Stimulated activated CD4-positive, alpha-beta T cell treated with anti-CD3 and anti-CD28 coated beads, Interleukin-12 subunit alpha, Interleukin-12 subunit beta, amount 100 ng/mL, for 4 hours (primary cell): ENCODE measurements at regions not wholly inside any gene's neighbourhood (a gene's known extent, or its start where the extent isn't known, plus 50 kb on each side); places are given as distances from the start of the nearest gene placed in this dataset.
"Not testable (repeated sequence)": the region's sequence is repeated elsewhere in the genome, so short reads cannot be mapped to it uniquely, and the experiment has no call there.

Experiments
- DNase-seq: peaks from one replicate; pipeline ENCODE4 v3.0.0-alpha.2; 2020

- no peak for DNase-seq
Observed at GRCh38 chr6:141561154-141561553, 571.6 kb upstream of the GJE1 start.

GRCh38 chr6:141552463-141552862 is 580.3 kb upstream of the GJE1 start:
- DNase-seq: no peak

DNA sequence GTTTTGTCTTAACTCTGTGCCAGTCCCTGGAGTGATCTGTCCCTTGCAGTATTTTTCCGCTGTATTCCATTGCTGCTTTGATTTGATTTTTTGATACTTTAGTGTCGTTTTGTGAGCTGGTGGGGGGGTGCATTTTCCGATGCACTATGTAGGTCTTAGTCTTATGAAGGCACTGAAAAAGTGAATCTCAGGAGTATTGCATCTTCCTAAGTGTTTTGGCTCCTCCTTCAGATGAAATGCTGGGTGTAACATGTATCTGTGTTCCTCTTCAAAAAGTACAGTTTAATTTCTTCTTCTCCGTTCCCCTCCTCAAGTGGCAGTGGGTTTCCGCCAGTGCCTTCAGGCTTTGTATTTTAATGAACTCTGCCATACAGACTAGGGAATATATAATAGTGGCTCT is 580.7 kb upstream of the GJE1 start:
- no peak for DNase-seq

DNA sequence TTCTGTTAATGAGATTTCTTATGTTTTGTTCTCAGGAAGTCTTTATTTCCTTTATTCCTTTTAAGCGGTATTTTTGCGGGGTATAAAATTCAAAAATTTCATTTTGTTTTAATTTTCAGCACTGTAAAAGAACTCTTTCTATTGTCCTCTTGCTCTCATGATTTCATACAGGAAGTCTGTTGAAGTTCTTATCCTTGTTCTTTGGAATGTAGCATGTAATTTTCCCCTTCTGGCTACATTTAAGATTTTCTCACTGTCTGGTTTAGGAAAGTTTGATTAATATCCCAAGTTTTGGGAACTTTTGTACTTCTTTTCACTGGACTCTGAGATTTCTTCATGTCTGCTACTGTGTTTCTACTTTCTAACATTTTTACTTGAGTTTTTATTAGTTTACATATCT is 581.4 kb upstream of the GJE1 start:
- DNase-seq: no peak

DNA sequence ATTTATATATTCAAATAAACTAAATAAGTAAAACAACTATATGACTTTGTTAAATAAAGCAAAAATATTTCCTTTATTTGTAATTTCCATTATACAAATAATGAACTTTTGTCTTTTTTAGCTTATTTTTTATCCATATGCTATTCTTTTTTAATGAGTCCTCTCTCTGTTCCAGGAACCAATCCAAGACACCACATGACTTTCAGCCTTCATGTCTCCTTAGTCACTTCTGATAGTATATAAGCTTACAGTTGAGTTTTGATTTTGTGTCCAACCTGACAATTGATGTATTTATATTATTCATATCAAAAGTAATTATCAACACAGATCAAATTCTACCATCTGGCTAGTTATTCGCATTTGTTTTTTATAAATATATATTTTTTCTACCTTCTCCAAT is 582.3 kb upstream of the GJE1 start:
- DNase-seq: no peak

DNA sequence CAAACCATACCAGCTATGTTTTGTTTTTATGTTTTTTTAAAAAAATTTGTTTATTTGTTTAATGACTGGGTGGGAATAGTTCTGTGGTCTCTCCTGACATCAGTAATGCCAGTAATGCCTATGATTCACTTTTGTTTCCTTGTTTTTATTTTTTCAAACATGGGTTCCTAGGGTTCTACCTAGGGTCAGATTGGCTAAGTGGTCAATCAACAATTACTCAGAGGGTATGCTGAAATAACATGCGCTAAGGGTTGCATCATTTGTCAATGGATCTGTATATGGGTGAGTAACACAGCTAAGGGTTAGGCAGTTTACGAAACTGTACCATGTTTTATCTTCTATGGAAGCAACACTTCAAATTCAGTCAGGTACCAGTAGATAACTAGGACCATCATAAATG is 583.8 kb upstream of the GJE1 start:
- DNase-seq: no peak

DNA sequence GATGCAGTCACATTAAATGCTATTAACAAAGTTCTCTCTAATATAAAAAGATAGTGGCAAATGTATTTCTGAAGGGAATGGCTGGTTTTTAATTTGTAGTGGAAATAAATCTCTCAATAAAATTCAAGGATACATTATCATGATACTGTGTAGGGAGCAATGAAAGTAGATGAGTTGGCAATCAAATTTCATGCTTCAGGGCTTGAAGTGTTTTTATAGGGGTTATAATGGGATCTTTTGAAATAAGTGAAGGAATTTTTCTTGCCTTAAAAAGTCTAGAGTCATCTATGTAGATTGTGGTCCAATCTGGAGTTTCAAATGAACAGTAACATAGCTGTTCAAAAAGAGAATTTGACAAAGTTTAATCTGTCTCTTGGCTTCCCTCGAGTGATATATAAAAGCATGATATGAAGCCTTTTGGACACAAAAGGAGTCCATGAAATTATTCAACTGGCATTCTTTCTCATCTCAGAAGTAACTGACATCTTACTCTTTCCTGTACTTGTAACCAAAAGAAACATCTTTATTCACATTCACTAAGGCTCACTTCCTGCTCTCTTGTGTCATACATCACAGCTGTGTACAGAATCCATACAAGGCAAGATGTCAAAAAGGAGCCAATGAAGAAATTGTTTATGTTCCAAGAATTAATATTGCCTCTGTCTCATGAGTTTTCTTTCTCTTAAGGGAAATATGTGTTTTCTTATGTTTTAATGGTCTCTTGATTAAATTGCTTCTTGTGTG is 591.0 kb upstream of the GJE1 start:
- no peak for DNase-seq

DNA sequence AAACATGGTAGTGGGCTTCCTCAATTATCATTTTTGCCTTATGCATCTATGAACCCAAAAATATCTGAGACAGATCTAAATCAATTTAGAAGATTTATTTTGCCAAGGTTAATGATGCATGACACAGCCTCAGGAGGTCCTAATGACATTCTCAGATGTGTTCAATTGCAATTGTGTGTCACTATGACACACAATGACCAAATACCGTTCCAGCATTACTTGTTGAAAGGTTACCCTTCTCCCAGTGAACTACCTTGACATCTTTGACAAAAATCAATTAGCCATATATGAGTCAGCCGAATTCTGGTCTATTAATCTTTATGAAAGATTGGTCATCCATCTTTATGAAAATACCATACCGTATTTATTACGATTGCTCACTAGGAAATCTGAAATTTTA is 592.5 kb upstream of the GJE1 start:
- no peak for DNase-seq

- DNase-seq: no peak
Observed at GRCh38 chr6:141539617-141540016, 593.1 kb upstream of the GJE1 start.

- no peak for DNase-seq
Observed at GRCh38 chr6:141532211-141532610, 600.5 kb upstream of the GJE1 start.

DNA sequence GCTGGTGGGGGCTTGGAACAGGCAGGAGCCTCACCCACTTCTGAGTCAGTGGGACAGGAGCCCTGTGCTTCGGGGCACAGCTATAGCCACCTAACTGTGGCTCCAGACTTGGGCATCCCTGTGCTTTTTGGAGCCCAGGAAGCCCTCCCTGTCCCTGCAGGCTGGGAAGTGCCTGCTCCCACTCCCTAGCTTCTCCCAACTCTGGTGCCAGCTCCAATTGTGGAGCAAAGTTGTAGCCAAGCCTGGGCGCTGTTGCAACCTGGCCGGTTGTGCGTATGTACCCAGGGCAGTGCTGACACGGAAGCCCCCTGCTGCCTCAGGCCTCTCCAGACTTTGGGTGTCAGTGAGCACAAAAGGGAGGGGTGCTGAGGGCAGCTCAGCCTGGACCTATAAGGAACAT is 601.7 kb upstream of the GJE1 start:
- no peak for DNase-seq

- DNase-seq: no peak
Observed at GRCh38 chr6:141528596-141528995, 604.1 kb upstream of the GJE1 start.

DNA sequence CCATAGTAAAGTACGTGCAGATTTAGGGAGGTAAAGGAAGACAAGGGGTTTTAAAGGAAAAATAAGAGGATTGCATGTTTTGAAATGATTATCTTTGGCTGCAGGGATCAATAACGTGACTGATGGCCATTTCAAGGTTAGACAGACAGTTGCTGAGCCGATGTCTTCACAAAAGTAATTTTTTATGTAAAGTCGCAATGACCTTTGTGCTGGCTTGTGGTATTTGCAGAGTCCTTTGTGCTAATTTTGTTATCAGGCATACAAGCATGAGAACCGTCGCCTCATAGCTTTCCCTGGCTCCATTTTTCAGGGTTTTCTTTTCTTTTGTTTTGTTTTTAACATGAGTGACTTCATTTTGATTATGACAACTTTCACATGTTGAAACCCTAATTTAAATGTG is 605.7 kb upstream of the GJE1 start:
- no peak for DNase-seq

DNA sequence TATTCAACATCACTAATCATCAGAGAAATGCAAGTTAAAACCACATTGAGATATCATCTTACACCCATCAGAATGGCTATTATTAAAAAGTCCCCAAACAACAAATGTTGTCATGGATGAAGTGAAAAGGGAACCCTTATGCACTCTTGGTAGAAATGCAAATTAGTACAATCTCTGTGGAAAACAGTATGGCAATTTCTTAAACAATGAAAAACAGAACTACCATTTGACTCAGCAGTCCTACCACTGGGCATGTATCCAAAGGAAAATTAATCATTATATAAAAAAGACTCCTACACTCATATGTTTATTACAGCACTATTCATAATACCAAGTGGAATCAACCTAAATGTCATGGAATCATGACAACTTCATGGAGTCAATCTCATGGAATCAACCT is 611.3 kb upstream of the GJE1 start:
- DNase-seq: no peak

DNA sequence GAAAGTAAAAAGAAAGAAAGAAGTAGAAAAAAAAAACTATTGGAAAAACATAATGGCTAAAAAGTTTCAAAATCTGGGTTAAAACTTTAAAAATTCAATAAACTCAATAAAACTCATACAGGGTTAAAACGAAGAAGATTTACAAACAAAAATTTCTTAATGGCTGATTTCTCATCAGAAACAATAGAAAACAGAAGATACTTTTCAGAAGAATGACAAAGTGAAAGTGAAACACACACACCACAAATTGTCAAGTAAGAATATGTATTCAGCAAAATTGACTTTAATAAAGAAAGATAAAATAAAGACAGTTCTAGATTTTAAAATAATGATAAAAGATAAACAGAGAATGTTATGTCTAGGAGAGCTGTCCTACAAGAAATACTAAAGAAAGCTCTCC is 618.9 kb upstream of the GJE1 start:
- no peak for DNase-seq

- no peak for DNase-seq
Observed at GRCh38 chr6:141510803-141511202, 621.9 kb upstream of the GJE1 start.

DNA sequence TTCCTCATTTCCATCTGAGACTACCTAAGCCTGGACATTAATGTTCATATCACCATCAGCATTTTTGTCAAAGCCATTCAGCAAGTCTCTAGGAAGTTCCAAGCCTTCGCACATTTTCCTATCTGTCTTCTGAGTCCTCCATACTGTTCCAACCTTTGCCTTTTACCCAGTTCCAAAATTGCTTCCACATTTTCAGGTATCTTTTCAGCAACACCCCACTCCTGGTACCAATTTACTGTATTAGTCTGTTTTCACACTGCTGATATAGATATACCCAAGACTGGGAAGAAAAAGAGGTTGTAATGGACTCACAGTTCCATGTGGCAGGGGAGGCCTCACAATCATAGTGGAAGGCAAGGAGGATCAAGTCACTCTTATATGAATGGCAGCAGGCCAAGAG is 626.7 kb upstream of the GJE1 start:
- DNase-seq: not testable (repeated sequence)

DNA sequence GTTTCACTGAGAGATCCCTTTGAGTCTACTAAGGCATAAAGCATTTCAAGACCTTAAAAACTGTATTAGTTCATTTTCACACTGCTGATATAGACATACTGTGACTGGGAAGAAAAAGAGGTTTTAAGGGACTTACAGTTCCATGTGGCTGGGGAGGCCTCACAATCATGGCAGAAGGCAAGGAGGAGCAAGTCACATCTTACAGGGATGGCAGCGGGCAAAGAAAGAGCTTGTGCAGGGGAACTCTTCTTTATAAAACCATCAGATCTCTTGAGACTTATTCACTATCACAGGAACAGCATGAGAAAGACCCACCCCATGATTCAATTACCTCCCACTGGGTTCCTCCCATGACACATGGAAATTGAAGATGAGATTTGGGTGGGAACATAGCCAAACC is 628.4 kb upstream of the GJE1 start:
- not testable (repeated sequence) for DNase-seq

- DNase-seq: no peak
Observed at GRCh38 chr6:141501616-141502015, 631.1 kb upstream of the GJE1 start.

DNA sequence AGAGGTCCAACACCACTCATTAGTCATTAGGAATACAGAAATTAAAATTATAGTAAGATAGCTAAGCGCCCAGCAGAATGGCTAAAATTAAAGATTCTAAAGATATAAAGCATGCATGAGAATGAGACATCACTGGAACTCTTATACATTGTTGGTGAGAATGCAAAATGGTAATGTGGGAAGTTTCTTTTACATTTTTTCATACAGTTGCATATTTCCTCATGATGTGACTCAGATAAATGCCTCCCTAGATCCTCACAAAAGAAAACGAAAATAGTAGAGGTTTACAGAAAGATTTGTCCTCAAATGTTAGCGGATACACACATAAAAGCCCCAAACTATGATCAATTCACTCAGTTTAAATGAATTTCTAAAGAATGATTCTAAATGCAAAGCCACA is 633.7 kb upstream of the GJE1 start:
- no peak for DNase-seq

- DNase-seq: no peak
Observed at GRCh38 chr6:141492521-141493284, 640.0 kb upstream of the GJE1 start.

DNA sequence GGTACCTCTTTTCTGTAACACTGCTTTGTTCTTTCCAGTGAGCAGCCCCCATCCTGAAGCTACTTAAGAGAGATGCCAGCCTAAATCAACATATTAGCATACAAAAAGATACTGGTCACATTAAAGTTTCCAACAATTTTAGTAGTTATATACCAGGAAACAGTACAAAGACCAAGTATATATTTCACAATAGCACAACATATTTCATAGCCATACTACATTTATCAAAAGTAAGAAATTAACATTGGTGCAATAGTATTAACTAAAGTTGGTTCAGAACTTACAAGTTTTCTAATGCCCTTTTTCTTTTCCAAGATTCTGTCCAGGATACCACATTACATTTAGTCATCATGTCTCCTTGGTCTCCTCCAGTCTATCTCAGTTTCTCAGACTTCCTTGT is 641.0 kb upstream of the GJE1 start:
- DNase-seq: no peak

GRCh38 chr6:141490982-141491381 is 641.7 kb upstream of the GJE1 start:
- no peak for DNase-seq

DNA sequence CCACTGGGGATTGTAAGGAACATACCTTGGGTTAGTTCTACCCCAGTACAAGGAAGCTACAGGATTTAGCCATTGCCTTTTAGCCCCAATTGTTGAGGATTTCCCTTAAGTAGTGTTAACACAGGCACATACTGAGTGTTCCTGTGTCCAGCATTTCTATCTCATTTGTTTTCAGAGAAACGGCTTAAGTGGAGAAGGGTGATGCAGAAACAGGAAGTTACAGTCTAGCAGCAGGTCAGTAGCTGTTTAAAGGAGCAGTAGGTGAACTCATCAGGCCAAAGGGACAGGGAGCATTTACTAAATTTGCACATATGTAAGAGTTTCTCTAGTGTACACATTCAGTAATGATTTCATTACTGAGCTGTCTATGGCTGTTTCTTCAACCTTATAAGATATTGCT is 644.2 kb upstream of the GJE1 start:
- no peak for DNase-seq

- no peak for DNase-seq
Observed at GRCh38 chr6:141486942-141487341, 645.8 kb upstream of the GJE1 start.
